Lower leg skin (tissue), 3 donors: ENCODE measurements at regions not wholly inside any gene's neighbourhood (a gene's known extent, or its start where the extent isn't known, plus 50 kb on each side); places are given as distances from the start of the nearest gene placed in this dataset.

Source experiments
- POLR2A ChIP-seq, 2 donors: fragments of 450-650 bp; IDR thresholded peaks; one replicate each; pipeline ENCODE4 v1.6.1; 2016 to 2017; ENCODE audit warnings: antibody characterized with exemption in 2 of 2, mild to moderate bottlenecking in 1 of 2, moderate library complexity in 1 of 2
- TF ChIP-seq, protein P1 (sequence below), 3 donors: fragments of 450-650 bp; IDR thresholded peaks; one replicate each; pipeline ENCODE4 v1.5.1; 2016; ENCODE audit warnings: antibody characterized with exemption in 3 of 3, mild to moderate bottlenecking in 3 of 3, moderate library complexity in 2 of 3

- TF ChIP-seq, protein P1, sequence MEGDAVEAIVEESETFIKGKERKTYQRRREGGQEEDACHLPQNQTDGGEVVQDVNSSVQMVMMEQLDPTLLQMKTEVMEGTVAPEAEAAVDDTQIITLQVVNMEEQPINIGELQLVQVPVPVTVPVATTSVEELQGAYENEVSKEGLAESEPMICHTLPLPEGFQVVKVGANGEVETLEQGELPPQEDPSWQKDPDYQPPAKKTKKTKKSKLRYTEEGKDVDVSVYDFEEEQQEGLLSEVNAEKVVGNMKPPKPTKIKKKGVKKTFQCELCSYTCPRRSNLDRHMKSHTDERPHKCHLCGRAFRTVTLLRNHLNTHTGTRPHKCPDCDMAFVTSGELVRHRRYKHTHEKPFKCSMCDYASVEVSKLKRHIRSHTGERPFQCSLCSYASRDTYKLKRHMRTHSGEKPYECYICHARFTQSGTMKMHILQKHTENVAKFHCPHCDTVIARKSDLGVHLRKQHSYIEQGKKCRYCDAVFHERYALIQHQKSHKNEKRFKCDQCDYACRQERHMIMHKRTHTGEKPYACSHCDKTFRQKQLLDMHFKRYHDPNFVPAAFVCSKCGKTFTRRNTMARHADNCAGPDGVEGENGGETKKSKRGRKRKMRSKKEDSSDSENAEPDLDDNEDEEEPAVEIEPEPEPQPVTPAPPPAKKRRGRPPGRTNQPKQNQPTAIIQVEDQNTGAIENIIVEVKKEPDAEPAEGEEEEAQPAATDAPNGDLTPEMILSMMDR (IDR thresholded peaks at IDR 0.05) = no peak
- TF ChIP-seq POLR2A (IDR thresholded peaks at IDR 0.05) = no peak
Measured at GRCh38 chr13:48175185-48175584, 57.8 kb upstream of the ITM2B start.
